ENCODE measurements at regions not wholly inside any gene's neighbourhood (a gene's known extent, or its start where the extent isn't known, plus 50 kb on each side); places are given as distances from the start of the nearest gene placed in this dataset.
"Not testable (repeated sequence)": the region's sequence is repeated elsewhere in the genome, so short reads cannot be mapped to it uniquely, and the experiment has no call there.

- DNase-seq: no peak
Observed at GRCh38 chr3:22334996-22335395, 584.0 kb upstream of the ZNF385D start.

- no peak for DNase-seq
Observed at GRCh38 chr3:22349215-22349851, 598.3 kb upstream of the ZNF385D start.

GRCh38 chr3:22351806-22352205 is 600.8 kb upstream of the ZNF385D start:
- no peak for DNase-seq

GRCh38 chr3:22353126-22353525 is 602.1 kb upstream of the ZNF385D start:
- DNase-seq: no peak

GRCh38 chr3:22358334-22358733 is 607.3 kb upstream of the ZNF385D start:
- DNase-seq: no peak

GRCh38 chr3:22360164-22360563 is 609.2 kb upstream of the ZNF385D start:
- DNase-seq: no peak

- DNase-seq: no peak
Observed at GRCh38 chr3:22360970-22361369, 610.0 kb upstream of the ZNF385D start.

GRCh38 chr3:22361521-22361920 is 610.5 kb upstream of the ZNF385D start:
- DNase-seq: no peak

- no peak for DNase-seq
Observed at GRCh38 chr3:22364851-22365250, 613.8 kb upstream of the ZNF385D start.

- DNase-seq: no peak
Observed at GRCh38 chr3:22366781-22367180, 615.8 kb upstream of the ZNF385D start.

GRCh38 chr3:22371036-22371435 is 620.0 kb upstream of the ZNF385D start:
- no peak for DNase-seq

- DNase-seq: no peak
Observed at GRCh38 chr3:22371607-22372291, 620.7 kb upstream of the ZNF385D start.

GRCh38 chr3:22372292-22373062 is 621.5 kb upstream of the ZNF385D start:
- DNase-seq: no peak

GRCh38 chr3:22373182-22373581 is 622.2 kb upstream of the ZNF385D start:
- DNase-seq: no peak

- no peak for DNase-seq
Observed at GRCh38 chr3:22373827-22374226, 622.8 kb upstream of the ZNF385D start.

GRCh38 chr3:22377421-22377820 is 626.4 kb upstream of the ZNF385D start:
- DNase-seq: peak; percentile 70

- no peak for DNase-seq
Observed at GRCh38 chr3:22378869-22379268, 627.9 kb upstream of the ZNF385D start.

- DNase-seq: no peak
Observed at GRCh38 chr3:22380253-22380652, 629.2 kb upstream of the ZNF385D start.

- not testable (repeated sequence) for DNase-seq
Observed at GRCh38 chr3:22381564-22381963, 630.6 kb upstream of the ZNF385D start.

GRCh38 chr3:22383285-22383684 is 632.3 kb upstream of the ZNF385D start:
- no peak for DNase-seq

GRCh38 chr3:22386107-22386506 is 635.1 kb upstream of the ZNF385D start:
- no peak for DNase-seq

- DNase-seq: no peak
Observed at GRCh38 chr3:22392286-22392685, 641.3 kb upstream of the ZNF385D start.

GRCh38 chr3:22392859-22393258 is 641.8 kb upstream of the ZNF385D start:
- DNase-seq: no peak

GRCh38 chr3:22399566-22399965 is 648.6 kb upstream of the ZNF385D start:
- DNase-seq: no peak

Measured in kidney glomerular epithelial cell (primary cell).